NCI-H2081 treated with DMSO at 0.1 percent for 48 hours (cell line): ENCODE measurements at regions not wholly inside any gene's neighbourhood (a gene's known extent, or its start where the extent isn't known, plus 50 kb on each side); places are given as distances from the start of the nearest gene placed in this dataset.
"Not testable (repeated sequence)": the region's sequence is repeated elsewhere in the genome, so short reads cannot be mapped to it uniquely, and the experiment has no call there.

Source experiments
- DNase-seq: peaks from one replicate; lab custom pipeline; 2025; lab: John Stamatoyannopoulos, UW

DNA sequence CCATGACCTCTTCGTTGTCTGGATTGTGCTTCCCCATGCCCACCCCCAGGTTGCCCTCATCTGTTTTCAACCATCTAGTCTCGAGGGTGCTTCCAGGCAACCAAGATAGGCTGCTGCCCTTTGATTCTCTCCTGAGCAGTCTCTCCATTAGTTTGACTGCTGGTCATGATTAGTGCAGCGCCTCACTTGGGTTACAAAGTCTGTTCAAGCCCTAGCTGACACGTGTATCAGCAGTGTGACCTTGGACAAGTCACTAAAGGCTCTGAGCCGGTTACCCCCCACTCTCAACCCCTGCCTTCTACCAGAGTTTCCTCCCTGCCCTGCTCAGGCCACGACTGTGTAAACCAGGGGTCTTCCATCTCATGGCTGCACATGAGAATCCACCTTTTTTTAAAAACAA is 185.3 kb upstream of the PWP1 start:
- DNase-seq: no peak

DNA sequence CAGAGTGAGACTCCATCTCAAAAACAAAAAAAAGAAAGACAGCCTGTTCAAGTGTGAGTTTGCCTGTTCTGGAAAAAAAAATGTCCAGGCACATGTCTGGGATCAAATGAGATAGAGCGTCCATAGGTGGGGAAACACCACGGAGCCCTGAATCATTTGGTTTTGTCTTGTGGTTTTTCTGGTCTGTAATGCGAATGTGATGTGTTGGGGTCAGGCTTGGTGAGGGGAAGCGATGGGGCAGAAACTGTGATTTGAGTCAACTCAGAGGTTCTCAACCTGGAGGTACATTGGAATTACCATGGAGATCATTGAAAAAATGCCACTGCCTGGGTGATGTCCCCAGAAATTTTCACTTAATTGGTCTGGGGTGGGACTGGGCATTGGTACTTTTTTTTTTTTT is 183.9 kb upstream of the PWP1 start:
- no peak for DNase-seq

- DNase-seq: no peak
Measured at GRCh38 chr12:107503129-107503855, 182.3 kb upstream of the PWP1 start.

DNA sequence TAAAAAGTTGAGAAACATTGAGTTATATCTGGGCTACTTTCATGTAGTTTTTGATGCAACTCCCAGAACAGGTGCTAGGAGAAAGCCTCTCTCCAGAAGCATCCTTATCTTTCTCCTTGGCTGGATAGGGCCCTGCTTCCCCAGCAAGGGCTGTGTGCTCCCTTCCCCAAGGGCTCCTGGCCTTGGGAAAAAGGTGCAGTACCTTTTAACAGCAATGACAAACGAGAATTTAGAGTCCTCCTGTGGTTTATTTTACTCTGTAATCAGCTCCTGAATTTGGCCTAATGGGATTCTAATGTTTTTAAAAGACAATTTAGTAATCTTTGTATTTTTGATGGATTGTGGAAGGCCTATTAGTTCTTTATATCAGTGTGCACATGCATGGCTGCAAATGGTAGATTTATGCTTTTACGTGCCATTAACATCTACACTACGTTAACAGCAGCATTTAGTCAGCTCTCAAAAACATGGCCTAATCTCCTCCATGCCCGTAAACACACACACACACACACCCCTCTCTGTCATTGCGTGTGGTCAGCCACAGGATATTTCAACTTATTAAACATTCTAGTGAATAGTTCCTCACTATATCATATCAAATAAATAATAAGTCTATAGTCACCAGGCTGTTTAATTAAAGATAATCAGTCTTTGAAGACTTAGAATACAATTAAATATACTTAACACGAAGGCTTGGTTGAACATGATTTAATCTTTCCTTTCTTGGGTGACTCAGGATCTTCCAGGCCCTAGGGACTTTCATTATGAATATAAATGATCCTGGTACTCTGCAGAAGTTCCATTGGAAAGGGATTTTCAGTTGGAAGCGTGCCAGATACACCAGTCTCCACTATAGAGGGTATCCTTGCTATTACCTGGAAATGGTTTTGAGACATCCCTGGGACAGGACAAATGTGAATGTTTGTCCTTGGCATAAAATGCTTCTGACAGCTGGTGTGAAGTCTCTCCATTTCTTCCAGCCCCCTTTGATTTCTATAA is 181.4 kb upstream of the PWP1 start:
- DNase-seq: no peak

DNA sequence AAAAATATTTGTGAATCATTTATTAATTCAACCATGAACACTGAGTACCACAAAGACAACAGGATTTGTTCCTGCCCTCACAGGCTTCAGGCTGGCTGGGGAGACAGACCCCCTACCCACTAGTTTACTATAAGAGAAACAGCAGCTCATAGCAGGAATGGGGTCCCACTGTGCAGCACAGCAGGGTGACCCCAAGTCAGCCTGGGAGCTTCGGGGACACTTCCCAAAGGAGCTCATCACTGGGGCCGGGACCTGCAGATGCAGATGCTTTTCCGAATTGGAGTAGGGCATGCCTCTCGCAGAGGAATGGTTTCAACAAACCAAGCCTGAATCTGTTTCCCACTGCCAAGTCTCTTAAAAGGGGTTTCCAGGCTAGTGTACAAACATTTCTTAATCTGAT is 176.2 kb upstream of the PWP1 start:
- DNase-seq: no peak

DNA sequence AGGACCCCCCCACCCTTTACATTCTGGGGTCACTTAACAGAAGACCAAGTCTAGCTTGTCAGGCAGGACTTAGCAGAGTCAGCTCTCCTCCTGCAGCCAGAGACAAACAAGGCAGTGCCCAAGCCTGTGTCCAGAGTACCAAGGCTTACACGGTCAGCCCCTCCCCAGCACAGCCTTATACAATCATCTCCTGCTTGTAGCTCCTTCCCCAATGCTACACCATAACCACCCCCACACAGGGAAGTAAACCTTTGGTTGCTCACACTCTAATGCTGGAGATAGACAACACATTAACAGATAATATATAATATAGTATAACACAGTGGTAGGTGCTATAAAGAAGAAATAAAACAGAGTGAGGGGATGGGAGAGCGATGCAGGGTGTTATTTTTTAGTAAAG is 175.4 kb upstream of the PWP1 start:
- no peak for DNase-seq

- no peak for DNase-seq
Measured at GRCh38 chr12:107511292-107511691, 174.3 kb upstream of the PWP1 start.

GRCh38 chr12:107512391-107512790 is 173.2 kb upstream of the PWP1 start:
- no peak for DNase-seq

GRCh38 chr12:107513184-107513583 is 172.4 kb upstream of the PWP1 start:
- no peak for DNase-seq

DNA sequence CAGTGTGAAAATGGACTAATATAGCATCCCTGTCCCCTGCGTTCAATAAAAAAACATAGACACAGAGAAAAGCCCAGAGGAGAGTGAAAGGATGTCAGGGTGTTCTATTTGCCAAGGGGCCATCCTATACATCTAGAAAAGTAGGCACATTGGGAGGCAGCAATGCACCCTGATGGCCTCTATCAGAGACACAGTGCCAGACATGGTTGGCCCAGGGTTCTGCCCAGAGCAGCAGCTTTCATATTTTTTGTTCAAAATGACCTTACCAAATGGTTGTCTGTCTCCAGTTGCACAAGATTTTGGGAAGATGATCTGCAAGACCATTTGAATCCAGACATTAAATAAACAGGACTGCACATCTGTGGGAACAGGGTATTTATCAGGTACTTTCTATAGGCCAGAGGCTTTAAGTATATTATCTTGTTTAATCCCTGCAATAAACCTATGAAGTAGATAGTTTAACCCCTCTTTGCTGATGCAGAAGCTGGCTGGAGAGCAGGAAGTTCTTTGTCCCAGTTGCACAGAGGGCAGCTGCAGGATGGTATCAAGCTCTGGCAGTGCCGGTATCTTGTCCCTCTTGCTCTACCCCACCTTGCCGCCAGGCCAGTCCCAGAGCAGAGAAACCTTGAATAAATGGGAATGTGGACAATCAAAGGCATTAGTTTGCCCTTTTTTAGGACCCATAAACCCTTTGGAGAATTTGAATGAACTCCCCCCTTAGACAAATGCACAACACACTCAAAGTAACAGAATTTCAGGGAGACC is 171.8 kb upstream of the PWP1 start:
- DNase-seq: no peak

DNA sequence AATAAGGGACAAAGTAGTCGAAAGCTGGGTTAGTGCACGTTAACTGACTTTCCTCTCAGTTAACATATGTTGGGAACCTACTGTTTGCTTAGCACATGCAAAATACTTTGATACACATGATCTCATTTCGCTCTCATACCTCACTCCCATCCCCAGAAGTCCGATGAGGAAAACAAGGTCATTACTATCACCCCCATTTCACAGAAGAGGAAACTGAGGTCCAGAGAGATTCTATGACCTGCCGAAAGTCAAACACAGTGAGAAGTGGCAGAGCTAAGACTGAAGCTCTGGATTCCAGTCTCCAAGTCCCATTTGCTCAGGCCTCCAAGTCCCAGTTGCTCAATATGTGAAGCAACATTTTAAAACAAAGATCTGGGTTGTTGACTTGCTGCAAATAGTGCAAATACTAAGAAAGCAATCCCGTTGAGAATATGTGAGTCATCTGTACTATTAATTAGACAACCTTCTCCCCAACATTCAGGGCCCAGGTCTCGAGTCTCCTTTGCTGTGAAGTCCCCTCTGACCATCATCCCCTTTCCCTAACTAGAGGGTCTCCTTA is 170.6 kb upstream of the PWP1 start:
- DNase-seq: no peak

GRCh38 chr12:107515446-107515958 is 170.1 kb upstream of the PWP1 start:
- no peak for DNase-seq

DNA sequence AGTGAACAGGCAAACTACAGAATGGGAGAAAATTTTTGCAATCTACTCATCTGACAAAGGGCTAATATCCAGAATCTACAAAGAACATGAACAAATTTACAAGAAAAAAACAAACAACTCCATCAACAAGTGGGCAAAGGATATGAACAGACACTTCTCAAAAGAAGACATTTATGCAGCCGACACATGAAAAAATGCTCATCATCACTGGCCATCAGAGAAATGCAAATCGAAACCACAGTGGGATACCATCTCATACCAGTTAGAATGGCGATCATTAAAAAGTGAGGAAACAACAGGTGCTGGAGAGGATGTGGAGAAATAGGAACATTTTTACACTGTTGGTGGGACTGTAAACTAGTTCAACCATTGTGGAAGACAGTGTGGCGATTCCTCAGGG is 167.8 kb upstream of the PWP1 start:
- DNase-seq: not testable (repeated sequence)

DNA sequence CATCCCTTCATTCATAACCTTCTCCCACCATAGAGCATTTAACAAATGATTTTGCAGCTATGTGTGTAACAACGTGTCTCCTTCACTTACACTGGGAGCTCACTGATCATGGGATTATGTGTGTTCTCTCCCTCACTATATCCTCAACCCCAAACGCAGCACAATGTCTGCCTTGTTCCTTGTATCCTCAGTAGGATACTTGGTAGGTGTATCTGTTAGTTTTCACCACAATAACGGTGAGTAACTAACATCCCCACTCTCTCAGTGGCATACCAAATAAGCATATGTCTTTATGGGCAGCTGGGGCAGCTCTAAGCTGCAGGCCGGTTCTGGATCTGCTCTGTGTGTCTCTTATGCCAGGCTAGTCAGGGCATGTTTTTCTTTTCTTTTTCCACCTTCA is 166.7 kb upstream of the PWP1 start:
- DNase-seq: no peak

DNA sequence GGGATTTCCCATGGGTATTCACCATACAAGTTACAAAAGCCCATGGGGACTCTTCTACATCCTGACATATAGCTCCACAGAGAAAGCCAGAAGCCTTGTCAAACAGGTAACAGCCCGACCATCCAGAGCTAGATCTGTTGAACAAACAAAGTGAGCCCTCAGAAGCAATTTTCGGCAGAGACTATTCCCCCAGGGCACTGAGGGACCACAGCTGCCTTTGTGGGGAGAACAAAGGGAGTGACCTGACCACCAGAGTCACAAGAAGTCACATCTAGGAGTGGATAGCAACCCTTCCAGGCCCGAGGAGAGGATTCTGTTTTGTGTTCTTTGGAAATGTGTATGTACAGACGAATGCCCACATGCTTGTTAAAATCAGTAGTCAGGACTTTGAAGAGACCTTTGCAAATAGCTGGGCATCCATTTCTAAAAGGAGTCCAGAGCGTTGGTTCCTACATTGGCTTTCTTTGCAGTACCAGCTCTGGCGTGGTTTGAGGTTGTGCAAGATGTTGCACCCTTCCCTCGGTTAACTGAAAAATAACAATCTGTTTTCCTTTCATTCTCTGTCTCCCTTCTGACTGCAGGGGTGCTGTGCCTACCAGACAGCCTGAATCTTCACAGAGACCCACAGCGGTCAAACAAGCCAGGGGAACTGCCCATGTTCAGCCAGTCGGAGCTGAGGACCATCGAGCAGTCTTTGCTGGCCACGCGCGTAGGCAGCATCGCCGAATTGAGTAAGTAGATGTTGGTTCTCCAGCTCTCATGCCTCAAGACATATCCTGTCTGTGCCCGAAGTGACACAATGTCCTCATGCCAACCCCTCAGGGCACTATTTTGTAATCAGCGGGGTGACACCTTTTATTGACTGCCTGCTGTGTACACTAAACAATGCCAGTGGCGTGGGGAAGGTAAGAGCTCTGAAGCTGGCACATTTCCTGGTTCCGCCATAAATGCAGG is 165.4 kb upstream of the PWP1 start:
- DNase-seq: no peak

- DNase-seq: no peak
Measured at GRCh38 chr12:107521826-107522355, 163.7 kb upstream of the PWP1 start.

GRCh38 chr12:107522692-107523477 is 162.7 kb upstream of the PWP1 start:
- DNase-seq: no peak

DNA sequence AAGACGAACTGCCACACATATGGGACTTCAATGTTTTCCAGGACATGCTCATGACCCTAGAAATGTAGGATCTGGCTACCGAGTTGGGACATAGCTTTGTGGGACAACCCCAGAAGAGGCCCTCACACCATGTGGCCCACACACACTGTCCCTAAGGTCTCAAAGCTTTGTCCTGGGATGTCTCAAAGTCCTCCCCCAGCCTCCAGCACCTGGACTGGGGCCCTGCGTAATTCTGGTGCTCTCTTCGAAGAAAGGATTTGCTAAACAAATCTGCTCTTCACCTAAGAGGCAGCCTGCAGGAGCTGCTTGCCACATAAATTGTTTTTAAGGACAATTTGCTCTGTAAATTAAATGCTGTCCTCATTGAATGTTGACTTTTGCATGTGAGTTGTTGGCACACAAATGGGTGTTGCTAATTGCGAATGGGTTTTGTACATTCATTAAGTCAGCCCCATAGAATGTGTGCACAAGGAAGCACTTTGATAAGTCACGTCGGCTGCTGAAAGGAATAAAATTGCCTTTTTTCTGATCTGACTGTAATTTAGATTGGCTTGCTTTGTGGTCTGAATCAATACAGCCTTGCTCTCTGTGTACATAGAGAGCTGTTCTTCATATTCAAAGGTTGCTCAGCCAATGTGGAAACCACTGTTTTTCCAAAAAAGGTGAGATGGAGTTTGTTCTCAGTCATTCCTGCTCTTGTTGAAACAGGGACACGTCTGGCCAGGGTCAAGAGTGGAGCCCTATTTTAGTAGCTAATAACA is 161.6 kb upstream of the PWP1 start:
- DNase-seq: peak; percentile 94
